IMR-90 (cell line): ENCODE measurements at regions not wholly inside any gene's neighbourhood (a gene's known extent, or its start where the extent isn't known, plus 50 kb on each side); places are given as distances from the start of the nearest gene placed in this dataset.

ENCODE experiments used
- ATAC-seq: fragments of 200-7000 bp; cut with Tn5 transposase; 2 replicates; pipeline ENCODE4 v1.9.1; 2020; ENCODE audit warnings: low read depth, mild to moderate bottlenecking, moderate library complexity
- BruUV-seq: library from RNA; stranded (reverse); fragments of 400-500 nt; replicated peaks from 2 replicates; lab custom pipeline; 2021; lab: Mats Ljungman, UMichigan
- CTCF ChIA-PET: fragments of 300-600 bp; formaldehyde crosslinking; extraction: SDS; loops from one replicate; lab custom pipeline; 2021; ENCODE audit warnings: antibody characterized with exemption; lab: Yijun Ruan, JAX
- POLR2A ChIA-PET: fragments of 300-600 bp; sonication (Branson Sonifier 250); formaldehyde crosslinking; loops from one replicate; lab custom pipeline; 2022; ENCODE audit warnings: antibody characterized with exemption; ENCODE audit not compliant: unreplicated experiment; lab: Charles Lee
- DNase-seq: peaks from one replicate; pipeline ENCODE4 v3.0.0; 2013
- H2AFZ ChIP-seq: replicated peaks from 2 replicates; pipeline ENCODE3; 2013; ENCODE audit warnings: low read length, mild to moderate bottlenecking; ENCODE audit not compliant: poor library complexity
- H2AK5ac ChIP-seq: 2 replicates; pipeline ENCODE4 v1.6.1; 2013; ENCODE audit warnings: low read depth, low read length, inconsistent platforms
- H2AK9ac ChIP-seq: replicated peaks from 2 replicates; pipeline ENCODE3; 2013; ENCODE audit warnings: mild to moderate bottlenecking, low read depth, low read length, moderate library complexity; ENCODE audit not compliant: poor library complexity
- H2BK120ac ChIP-seq: 2 replicates; pipeline ENCODE4 v1.6.1; 2013; ENCODE audit warnings: low read depth, low read length, inconsistent platforms
- H2BK15ac ChIP-seq: 3 replicates; pipeline ENCODE4 v1.6.1; 2013; ENCODE audit warnings: low read depth, low read length, inconsistent platforms
- H2BK20ac ChIP-seq: 2 replicates; pipeline ENCODE4 v1.6.1; 2013; ENCODE audit warnings: low read depth, mild to moderate bottlenecking, inconsistent platforms, low read length, moderate library complexity
- H2BK5ac ChIP-seq: 2 replicates; pipeline ENCODE4 v1.6.1; 2013; ENCODE audit warnings: mild to moderate bottlenecking, low read depth, low read length, inconsistent platforms; ENCODE audit not compliant: poor library complexity, severe bottlenecking
- H3K14ac ChIP-seq: replicated peaks from 2 replicates; pipeline ENCODE4 v1.6.1; 2013; ENCODE audit warnings: low read depth, low read length, inconsistent platforms
- H3K18ac ChIP-seq: 2 replicates; pipeline ENCODE4 v1.6.1; 2013; ENCODE audit warnings: low read depth, low read length, control low read depth
- H3K23ac ChIP-seq: 2 replicates; pipeline ENCODE4 v1.6.1; 2013; ENCODE audit warnings: low read depth, low read length, inconsistent platforms
- H3K27ac ChIP-seq: 2 replicates; pipeline ENCODE4 v1.5.1; 2013; ENCODE audit warnings: mild to moderate bottlenecking, control low read depth, low read length; ENCODE audit not compliant: insufficient read depth
- H3K27me3 ChIP-seq: 2 replicates; pipeline ENCODE4 v1.6.1; 2013; ENCODE audit warnings: low read length; ENCODE audit not compliant: control insufficient read depth, insufficient read depth
- H3K36me3 ChIP-seq: 2 replicates; pipeline ENCODE4 v1.6.1; 2013; ENCODE audit warnings: low read length, mixed read lengths; ENCODE audit not compliant: control insufficient read depth, insufficient read depth
- H3K4ac ChIP-seq: 2 replicates; pipeline ENCODE4 v1.6.1; 2013; ENCODE audit warnings: low read depth, low read length, inconsistent platforms
- H3K4me1 ChIP-seq: 2 replicates; pipeline ENCODE4 v1.6.1; 2013; ENCODE audit warnings: low read length, mixed read lengths; ENCODE audit not compliant: control insufficient read depth, insufficient read depth
- H3K4me2 ChIP-seq: 2 replicates; pipeline ENCODE4 v1.6.1; 2013; ENCODE audit warnings: low read depth, mild to moderate bottlenecking, control low read depth, low read length, moderate library complexity
- H3K4me3 ChIP-seq: 2 replicates; pipeline ENCODE4 v1.5.1; 2013; ENCODE audit warnings: low read depth, mild to moderate bottlenecking, control low read depth, low read length, moderate library complexity; ENCODE audit not compliant: insufficient read depth
- H3K56ac ChIP-seq: 2 replicates; pipeline ENCODE4 v1.6.1; 2013; ENCODE audit warnings: low read length, inconsistent platforms; ENCODE audit not compliant: insufficient read depth; ENCODE audit errors: extremely low read depth
- H3K79me1 ChIP-seq, 2 experiments: 2 replicates each; pipeline ENCODE4 v1.6.1; 2013; ENCODE audit warnings: low read length in 2 of 2, inconsistent platforms in 1 of 2, low read depth in 1 of 2
- H3K9ac ChIP-seq: 2 replicates; pipeline ENCODE4 v1.6.1; 2013; ENCODE audit warnings: low read depth, low read length, control low read depth
- H3K9me1 ChIP-seq: 2 replicates; pipeline ENCODE4 v1.6.1; 2013; ENCODE audit warnings: low read length, inconsistent platforms; ENCODE audit not compliant: insufficient read depth
- H3K9me3 ChIP-seq: 2 replicates; pipeline ENCODE4 v1.6.1; 2013; ENCODE audit warnings: low read length; ENCODE audit not compliant: control insufficient read depth, insufficient read depth
- H4K20me1 ChIP-seq: 2 replicates; pipeline ENCODE4 v1.6.1; 2013; ENCODE audit warnings: low read length, inconsistent platforms; ENCODE audit not compliant: insufficient read depth
- H4K5ac ChIP-seq: 2 replicates; pipeline ENCODE4 v1.6.1; 2013; ENCODE audit warnings: mild to moderate bottlenecking, low read depth, low read length, control low read depth
- H4K8ac ChIP-seq, 2 experiments: 2 replicates each; pipeline ENCODE4 v1.6.1; 2013; ENCODE audit warnings: low read depth in 2 of 2, low read length in 2 of 2, control low read depth in 1 of 2, inconsistent platforms in 1 of 2
- H4K91ac ChIP-seq: 2 replicates; pipeline ENCODE4 v1.6.1; 2013; ENCODE audit warnings: low read depth, low read length, inconsistent platforms; ENCODE audit not compliant: insufficient read depth
- BHLHE40 ChIP-seq: fragments of 150-350 bp; IDR thresholded peaks from 2 replicates; pipeline ENCODE4 v1.6.1; 2016; ENCODE audit warnings: mild to moderate bottlenecking, low read depth, low read length
- CEBPB ChIP-seq: IDR thresholded peaks from 2 replicates; pipeline ENCODE4 v1.6.1; 2012; ENCODE audit warnings: low read depth, low read length, improper control_type of control experiment
- CHD1 ChIP-seq: IDR thresholded peaks from 2 replicates; pipeline ENCODE4 v1.6.1; 2012; ENCODE audit warnings: low read depth, low read length, improper control_type of control experiment
- CTCF ChIP-seq: conservative IDR thresholded peaks from 2 replicates; pipeline ENCODE4 v1.5.1; 2012; ENCODE audit warnings: mild to moderate bottlenecking, low read depth, low read length, improper control_type of control experiment
- ELK1 ChIP-seq: fragments of 150-350 bp; IDR thresholded peaks from 2 replicates; pipeline ENCODE4 v1.6.1; 2016; ENCODE audit warnings: low read depth, mild to moderate bottlenecking, low read length, moderate library complexity, borderline replicate concordance
- FOS ChIP-seq: fragments of 150-350 bp; IDR thresholded peaks from 2 replicates; pipeline ENCODE4 v1.6.1; 2016; ENCODE audit warnings: low read depth, low read length
- MAFK ChIP-seq: IDR thresholded peaks from 2 replicates; pipeline ENCODE4 v1.6.1; 2012; ENCODE audit warnings: low read depth, low read length, improper control_type of control experiment
- MAZ ChIP-seq: IDR thresholded peaks from 2 replicates; pipeline ENCODE4 v1.6.1; 2012; ENCODE audit warnings: low read depth, mild to moderate bottlenecking, low read length, improper control_type of control experiment, moderate library complexity, borderline replicate concordance
- MXI1 ChIP-seq: IDR thresholded peaks from 2 replicates; pipeline ENCODE4 v1.6.1; 2012; ENCODE audit warnings: low read depth, mild to moderate bottlenecking, low read length, moderate library complexity, borderline replicate concordance
- NFE2L2 ChIP-seq: fragments of 150-350 bp; IDR thresholded peaks from 2 replicates; pipeline ENCODE4 v1.6.1; 2016; ENCODE audit warnings: low read depth, mild to moderate bottlenecking, low read length
- POLR2A ChIP-seq: IDR thresholded peaks from 2 replicates; pipeline ENCODE4 v1.6.1; 2012; ENCODE audit warnings: mild to moderate bottlenecking, low read depth, low read length
- RAD21 ChIP-seq: IDR thresholded peaks from 2 replicates; pipeline ENCODE4 v1.6.1; 2012; ENCODE audit warnings: low read length, improper control_type of control experiment
- RCOR1 ChIP-seq: IDR thresholded peaks from 2 replicates; pipeline ENCODE4 v1.6.1; 2012; ENCODE audit warnings: mild to moderate bottlenecking, low read length, improper control_type of control experiment; ENCODE audit not compliant: insufficient replicate concordance
- RFX5 ChIP-seq: IDR thresholded peaks from 2 replicates; pipeline ENCODE4 v1.8.0; 2012; ENCODE audit warnings: low read depth, mild to moderate bottlenecking, low read length, moderate library complexity
- SMC3 ChIP-seq: fragments of 150-350 bp; IDR thresholded peaks from 2 replicates; pipeline ENCODE4 v1.6.1; 2016; ENCODE audit warnings: low read depth, mild to moderate bottlenecking, antibody characterized with exemption, low read length, moderate library complexity
- USF2 ChIP-seq: fragments of 150-350 bp; IDR thresholded peaks from 2 replicates; pipeline ENCODE4 v1.6.1; 2017; ENCODE audit warnings: mild to moderate bottlenecking, antibody characterized with exemption, low read length, low read depth
- WGBS, 2 experiments: methylation state at CpG; one replicate each; pipeline versions ENCODE4 v1.1.5 to v1.1.7; 2013; ENCODE audit warnings: missing lambda C conversion rate in 2 of 2; ENCODE audit not compliant: insufficient read length in 1 of 2; ENCODE audit errors: extremely low coverage in 2 of 2; 5-methylcytosine and 5-hydroxymethylcytosine counted together
- dilution Hi-C: fragments of 300-500 bp; cut with HindIII; formaldehyde crosslinking; loops from one replicate; pipeline ENCODE4 v1.14.3; 2018; ENCODE audit warnings: low sequenced_read_pairs; ENCODE audit not compliant: unreplicated experiment
- in situ Hi-C: fragments of 300-500 bp; cut with MboI; formaldehyde crosslinking; loops from 3 replicates; pipeline ENCODE4 v1.14.3; 2019; ENCODE audit warnings: low sequenced_read_pairs, inconsistent platforms, mixed read lengths
- intact Hi-C: fragments of 100-400 bp; cut with micrococcal nuclease; formaldehyde crosslinking; loops from 2 replicates; pipeline ENCODE4 v1.10.0; 2022

- Histone ChIP-seq H3K27me3 (no peaks in the 10 kb centered on the region; the same call in 1 of the 2 replicates), H3K18ac (no peak overlapping the region), H3K4ac (no peak overlapping the region), H2AK9ac (no peak overlapping the region), H2AK5ac (no peak overlapping the region), H2BK20ac (no peak overlapping the region), H3K27ac (no peak overlapping the region), H2BK120ac (no peak overlapping the region), H3K4me1 (no peaks in the 10 kb centered on the region), H3K9me3 (no peaks in the 10 kb centered on the region), H2BK15ac (no peak overlapping the region), H3K14ac (no peak overlapping the region), H3K4me2 (no peak overlapping the region), H3K9me1 (no peaks in the 10 kb centered on the region), H4K20me1 (no peaks in the 10 kb centered on the region), H3K23ac (no peak overlapping the region), H3K56ac (no peak overlapping the region), H4K8ac (no peak overlapping the region), H3K9ac (no peak overlapping the region), H3K36me3 (no peaks in the 10 kb centered on the region), H2BK5ac (no peak overlapping the region), H3K4me3 (no peak overlapping the region), H4K91ac (no peak overlapping the region), H2AFZ (no peak overlapping the region), H4K5ac (no peak overlapping the region), H3K79me1 (no peaks in the 10 kb centered on the region)
- ChIA-PET POLR2A (no interaction called here), CTCF (no interaction called here)
- DNase-seq (no peak), ATAC-seq (no peak)
- WGBS, 2 experiments = no CpG with 5 or more reads among the region's 1 CpG
- BruUV-seq = no TSS peak
- TF ChIP-seq RAD21 (no peak), FOS (no peak), MAZ (no peak), USF2 (no peak), CHD1 (no peak), SMC3 (no peak), CEBPB (no peak), POLR2A (no peak), BHLHE40 (no peak), RFX5 (no peak), RCOR1 (no peak), MXI1 (no peak), CTCF (no peak), MAFK (no peak), ELK1 (no peak), NFE2L2 (no peak)
- dilution Hi-C loops (no loop called here), in situ Hi-C loops (no loop called here), intact Hi-C loops (no loop called here)
Measured at GRCh38 chr1:96509339-96509738, 212.2 kb upstream of the PTBP2 start.
